K562 (cell line): ENCODE measurements at regions not wholly inside any gene's neighbourhood (a gene's known extent, or its start where the extent isn't known, plus 50 kb on each side); places are given as distances from the start of the nearest gene placed in this dataset.
A peak's percentile ranks its signal among the peaks of the same experiment; 100 is the strongest.

Experiments
- ATAC-seq: fragments of 200-7000 bp; cut with Tn5 transposase; 3 replicates; pipeline ENCODE4 v1.9.1; 2020; ENCODE audit warnings: moderate library complexity
- BruUV-seq: library from RNA; stranded (reverse); fragments of 400-500 nt; replicated peaks from 2 replicates; lab custom pipeline; 2021; lab: Mats Ljungman, UMichigan
- CTCF ChIA-PET: fragments of 300-600 bp; formaldehyde crosslinking; extraction: SDS; loops from one replicate; lab custom pipeline; 2021; ENCODE audit warnings: low intra/inter-chr PET ratio; lab: Yijun Ruan, JAX
- POLR2A ChIA-PET: fragments of 300-600, 350-650 bp; sonication (Branson Sonifier 250); formaldehyde crosslinking; extraction: SDS; loops from one replicate; lab custom pipeline; 2021; ENCODE audit warnings: antibody characterized with exemption, inconsistent platforms; lab: Yijun Ruan, JAX
- DNase-seq, 4 experiments: peaks; one replicate each; pipeline versions ENCODE4 v3.0.0 to v3.0.0-alpha.2; 2011 to 2018; ENCODE audit warnings: low spot score in 3 of 4, mixed read lengths in 3 of 4; ENCODE audit errors: extremely low read depth in 1 of 4
- FAIRE-seq: peaks from 2 replicates; lab custom pipeline; 2011; peaks lifted over from hg19 to GRCh38; lab: Jason Lieb, UNC
- H2AFZ ChIP-seq: 2 replicates; pipeline ENCODE4 v1.6.0; 2011; ENCODE audit warnings: low read depth, low read length, control low read depth, inconsistent platforms
- H3K27ac ChIP-seq: fragments of 200-600 bp; 3 replicates; pipeline ENCODE4 v1.8.0; 2011; ENCODE audit warnings: low read depth, mild to moderate bottlenecking, control low read depth, inconsistent platforms, low read length, moderate library complexity, mixed read lengths; ENCODE audit errors: extremely low read depth
- H3K27me3 ChIP-seq, 2 experiments: fragments of 300-600 bp in 1 of 2; 2 replicates in 1 of 2; 3 replicates in 1 of 2; pipeline versions ENCODE4 v1.6.0 to v1.8.0; 2011; ENCODE audit warnings: inconsistent platforms in 2 of 2, low read length in 2 of 2, mild to moderate bottlenecking in 1 of 2, mixed read lengths in 1 of 2, moderate library complexity in 1 of 2; ENCODE audit not compliant: control insufficient read depth in 2 of 2, insufficient read depth in 2 of 2
- H3K36me3 ChIP-seq: fragments of 300-600 bp; 3 replicates; pipeline ENCODE4 v1.8.0; 2011; ENCODE audit warnings: mild to moderate bottlenecking, low read length, inconsistent platforms; ENCODE audit not compliant: control insufficient read depth, insufficient read depth
- H3K4me1 ChIP-seq, 2 experiments: fragments of 200-600 bp in 1 of 2; replicated peaks in 1 of 2; 2 replicates in 1 of 2; 3 replicates in 1 of 2; pipeline versions ENCODE4 v1.5.1 to v1.8.0; 2011; ENCODE audit warnings: inconsistent platforms in 2 of 2, low read length in 2 of 2, mild to moderate bottlenecking in 1 of 2, mixed read lengths in 1 of 2, moderate library complexity in 1 of 2; ENCODE audit not compliant: control insufficient read depth in 2 of 2, insufficient read depth in 2 of 2
- H3K4me2 ChIP-seq: 2 replicates; pipeline ENCODE4 v1.6.1; 2011; ENCODE audit warnings: low read length, control low read depth, inconsistent platforms, mixed read lengths; ENCODE audit not compliant: insufficient read depth
- H3K4me3 ChIP-seq: fragments of 200-600 bp; sonication (generic), shearing (Covaris generic); 2 replicates; pipeline ENCODE4 v1.5.1; 2016; ENCODE audit warnings: control low read depth, inconsistent platforms
- H3K79me2 ChIP-seq: fragments of 200-600 bp; 3 replicates; pipeline ENCODE4 v1.8.0; 2011; ENCODE audit warnings: low read length, inconsistent platforms; ENCODE audit not compliant: control insufficient read depth, insufficient read depth
- H3K9ac ChIP-seq, 2 experiments: 2 replicates each; pipeline versions ENCODE4 v1.6.0 to v1.6.1; 2011; ENCODE audit warnings: low read depth in 2 of 2, low read length in 2 of 2, control low read depth in 1 of 2, inconsistent platforms in 1 of 2, mild to moderate bottlenecking in 1 of 2, mixed read lengths in 1 of 2; ENCODE audit not compliant: insufficient read depth in 1 of 2
- H3K9me1 ChIP-seq: one replicate; pipeline ENCODE4 v1.6.0; 2011; ENCODE audit warnings: inconsistent platforms, mild to moderate bottlenecking, low read length, moderate library complexity; ENCODE audit not compliant: control insufficient read depth, insufficient read depth
- H3K9me3 ChIP-seq: replicated peaks from 2 replicates; pipeline ENCODE4 v1.5.1; 2011; ENCODE audit warnings: low read depth, low read length, inconsistent platforms; ENCODE audit not compliant: control insufficient read depth, insufficient read depth
- H4K20me1 ChIP-seq: replicated peaks from 2 replicates; pipeline ENCODE4 v1.6.1; 2011; ENCODE audit warnings: low read length, inconsistent platforms, mixed read lengths; ENCODE audit not compliant: control insufficient read depth, insufficient read depth
- ARNT ChIP-seq, 2 experiments: fragments of 450-650 bp; IDR thresholded peaks; 2 replicates each; pipeline ENCODE4 v1.6.1; 2016; ENCODE audit warnings: mild to moderate bottlenecking in 1 of 2
- CBFA2T2 ChIP-seq: fragments of 450-650 bp; conservative IDR thresholded peaks from 2 replicates; pipeline ENCODE4 v1.6.1; 2017; ENCODE audit warnings: mild to moderate bottlenecking
- CBFA2T3 ChIP-seq: fragments of 450-650 bp; IDR thresholded peaks from 2 replicates; pipeline ENCODE4 v1.6.1; 2017
- DPF2 ChIP-seq: fragments of 450-650 bp; IDR thresholded peaks from 2 replicates; pipeline ENCODE4 v1.6.1; 2016
- HNRNPUL1 ChIP-seq: fragments of 200-400 bp; formaldehyde crosslinking; IDR thresholded peaks from 2 replicates; pipeline ENCODE4 v1.6.1; 2017; ENCODE audit warnings: low read length
- KDM1A ChIP-seq, 2 experiments: fragments of 450-650 bp; IDR thresholded peaks; 2 replicates each; pipeline ENCODE4 v1.6.1; 2016; ENCODE audit warnings: mild to moderate bottlenecking in 2 of 2
- NR2C1 ChIP-seq, 2 experiments: fragments of 450-650 bp; IDR thresholded peaks; 2 replicates each; pipeline ENCODE4 v1.6.1; 2017; ENCODE audit warnings: mild to moderate bottlenecking in 2 of 2, antibody characterized with exemption in 1 of 2, inconsistent platforms in 1 of 2, missing compliant biosample characterization in 1 of 2, missing genetic modification characterization in 1 of 2
- PCBP2 ChIP-seq: fragments of 200-400 bp; formaldehyde crosslinking; IDR thresholded peaks from 2 replicates; pipeline ENCODE4 v1.6.1; 2018; ENCODE audit warnings: low read length, low read depth, mild to moderate bottlenecking, moderate library complexity; ENCODE audit not compliant: poor library complexity, severe bottlenecking
- RUNX1 ChIP-seq: sonication (generic); IDR thresholded peaks from 2 replicates; pipeline ENCODE4 v1.6.1; 2016; ENCODE audit warnings: antibody characterized with exemption, low read depth
- SAFB ChIP-seq: fragments of 200-400 bp; formaldehyde crosslinking; IDR thresholded peaks from 2 replicates; pipeline ENCODE4 v1.6.1; 2017; ENCODE audit warnings: low read depth, low read length, borderline replicate concordance
- TAF7 ChIP-seq: fragments of 450-650 bp; IDR thresholded peaks from 2 replicates; pipeline ENCODE4 v1.6.1; 2016; ENCODE audit warnings: missing genetic modification characterization, missing compliant biosample characterization
- TAF9B ChIP-seq: fragments of 450-650 bp; IDR thresholded peaks from 2 replicates; pipeline ENCODE4 v1.6.1; 2018; ENCODE audit warnings: mild to moderate bottlenecking; ENCODE audit not compliant: partially characterized antibody
- TEAD4 ChIP-seq, 2 experiments: sonication (generic) in 1 of 2; formaldehyde crosslinking in 1 of 2; IDR thresholded peaks; 2 replicates each; pipeline versions ENCODE4 v1.6.1 to v1.8.0; 2012 to 2022; ENCODE audit warnings: borderline replicate concordance in 1 of 2, inconsistent platforms in 1 of 2, low read length in 1 of 2, mild to moderate bottlenecking in 1 of 2, missing genetic modification reagents in 1 of 2
- WGBS: fragments of 100-300 bp; shearing (Covaris generic); methylation state at CpG from one replicate; pipeline ENCODE4 v1.1.6; 2016; ENCODE audit warnings: low coverage, mixed read lengths; ENCODE audit not compliant: insufficient coverage; ENCODE audit errors: missing lambda C conversion rate; 5-methylcytosine and 5-hydroxymethylcytosine counted together
- in situ Hi-C: fragments of 300-500 bp; cut with MboI; formaldehyde crosslinking; loops from 4 replicates; pipeline ENCODE4 v1.15.0; 2018; ENCODE audit warnings: inconsistent platforms, mixed read lengths
- intact Hi-C: fragments of 100-400 bp; cut with micrococcal nuclease; formaldehyde crosslinking; loops from 2 replicates; pipeline ENCODE4 v1.14.2; 2022
- TF ChIP-seq, protein P1 (sequence below): sonication (generic); formaldehyde crosslinking; IDR thresholded peaks from 2 replicates; pipeline ENCODE4 v1.9.0; 2022; ENCODE audit warnings: mild to moderate bottlenecking, missing genetic modification reagents
- TF ChIP-seq, protein P2 (sequence below): sonication (generic); formaldehyde crosslinking; IDR thresholded peaks from 2 replicates; pipeline ENCODE4 v1.8.1; 2022; ENCODE audit warnings: missing genetic modification reagents

DNA sequence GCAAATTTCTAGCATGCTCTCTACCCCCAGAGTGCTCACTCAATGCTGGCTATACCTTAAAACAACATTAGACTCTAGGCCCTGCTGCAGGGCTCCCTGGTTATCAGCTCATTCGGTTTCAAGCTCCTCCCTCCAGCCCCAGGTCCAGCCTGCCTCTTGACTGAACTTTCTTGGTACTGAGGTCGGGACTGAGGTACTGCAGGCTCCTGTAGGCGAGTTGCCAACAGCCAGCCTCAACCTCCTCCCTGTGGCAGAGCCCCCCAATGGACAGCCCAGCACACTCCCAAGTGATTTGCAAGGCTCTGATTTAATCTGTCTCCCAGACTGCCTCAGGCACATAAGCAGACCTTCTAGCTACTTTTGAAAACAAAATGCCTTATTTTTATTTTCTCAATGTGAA lies 73.6 kb upstream of the EIF3M start:
- no peak for FAIRE-seq
- Histone ChIP-seq H3K9me1 (no peaks in the 10 kb centered on the region), H3K27me3 (peaks cover 12 to 18% of the 10 kb centered on the region in 2 experiments), H3K36me3 (no peaks in the 10 kb centered on the region), H2AFZ (no peak overlapping the region), H3K4me2 (no peak overlapping the region), H3K79me2 (no peaks in the 10 kb centered on the region), H3K4me3 (no peak overlapping the region), H3K9ac (no peak overlapping the region), H4K20me1 (no peaks in the 10 kb centered on the region), H3K4me1 (no peaks in the 10 kb centered on the region), H3K9me3 (no peaks in the 10 kb centered on the region)
- intact Hi-C loops (no loop called here), in situ Hi-C loops (no loop called here)
- peak; percentile 74 for ATAC-seq
- ChIA-PET CTCF (no interaction called here), POLR2A (interaction anchor here (0.8 to 1.4 kb wide), 2 partner anchors 10 to 67 kb away, joined by 3 to 6 read pairs; no protein-coding TSS in a partner anchor)
- no TSS peak for BruUV-seq
- WGBS: 0% methylated on average over 3 of the region's 3 CpGs
- peak in 2 of 4 experiments; percentile 15 to 21 for DNase-seq
- TF ChIP-seq ARNT (IDR thresholded peaks at IDR 0.05): no peak
- no peak for TF ChIP-seq PCBP2
- TF ChIP-seq HNRNPUL1: no peak
- TF ChIP-seq DPF2: no peak
- TF ChIP-seq TAF9B: no peak
- TF ChIP-seq, all 486 proteins: peak for 0
- H3K27ac ChIP-seq: no peak overlapping the region

DNA sequence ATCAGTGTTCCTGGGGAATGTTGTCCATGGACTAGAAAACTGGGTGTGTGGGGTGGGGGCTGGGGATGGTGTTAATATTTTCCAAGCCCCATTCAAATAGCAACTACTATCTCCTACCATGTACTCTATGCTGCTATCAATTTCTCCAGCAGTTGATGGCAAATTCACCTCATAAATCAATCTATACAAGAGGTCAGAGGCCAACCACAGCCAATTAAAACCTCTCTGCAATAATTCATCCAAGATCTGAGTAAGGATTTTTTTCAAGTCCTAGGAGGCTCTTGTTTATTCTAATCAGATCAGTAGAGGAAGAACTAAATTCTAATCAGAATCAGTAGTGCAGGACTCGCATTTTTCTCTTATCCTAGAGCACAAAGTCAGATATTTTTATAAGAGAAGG lies 73.4 kb upstream of the WT1 start:
- intact Hi-C loops: no loop called here
- H3K27me3 ChIP-seq: peaks cover 12 to 18% of the 10 kb centered on the region in 2 experiments
- BruUV-seq: no TSS peak
- H3K36me3 ChIP-seq: no peaks in the 10 kb centered on the region
- DNase-seq (peak in 1 of 4 experiments; percentile 17), ATAC-seq (no peak; the same call in 2 of the 3 replicates), FAIRE-seq (no peak)
- ChIA-PET CTCF (no interaction called here), POLR2A (no interaction called here)
- no peaks in the 10 kb centered on the region for H4K20me1 ChIP-seq
- no peaks in the 10 kb centered on the region for H3K9me3 ChIP-seq
- H3K9me1 ChIP-seq: no peaks in the 10 kb centered on the region
- H3K79me2 ChIP-seq: no peaks in the 10 kb centered on the region
- no peak overlapping the region for H2AFZ ChIP-seq
- no peak overlapping the region for H3K4me3 ChIP-seq
- H3K27ac ChIP-seq: no peak overlapping the region
- in situ Hi-C loops: no loop called here
- H3K4me2 ChIP-seq: no peak overlapping the region
- H3K9ac ChIP-seq: no peak overlapping the region
- no peaks in the 10 kb centered on the region for H3K4me1 ChIP-seq
- WGBS: 0% methylated on average over 1 of the region's 1 CpG
- TF ChIP-seq NR2C1 (IDR thresholded peaks at IDR 0.05) (peak; percentile 41; the same call in 1 of the 2 replicates), NR2C1 (tag; IDR thresholded peaks at IDR 0.05) (peak; percentile 46; the same call in 1 of the 2 replicates), TAF7 (tag) (no peak), RUNX1 (no peak), CBFA2T3 (peak; percentile 59), KDM1A (IDR thresholded peaks at IDR 0.05) (peak; percentile 27 to 56; a peak in 2 of 4 replicates), SAFB (no peak), TEAD4 (IDR thresholded peaks at IDR 0.05; ENCODE audit: low read length) (0 out of 2 replicates have a peak, but pooled peaks have one; percentile 28), TEAD4 (CRISPR knock-in tag; IDR thresholded peaks at IDR 0.05; ENCODE audit: borderline replicate concordance) (no peak), CBFA2T2 (peak; percentile 32)
- TF ChIP-seq, protein P1, sequence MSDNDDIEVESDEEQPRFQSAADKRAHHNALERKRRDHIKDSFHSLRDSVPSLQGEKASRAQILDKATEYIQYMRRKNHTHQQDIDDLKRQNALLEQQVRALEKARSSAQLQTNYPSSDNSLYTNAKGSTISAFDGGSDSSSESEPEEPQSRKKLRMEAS (CRISPR knock-in tag): no peak
- TF ChIP-seq, protein P2, sequence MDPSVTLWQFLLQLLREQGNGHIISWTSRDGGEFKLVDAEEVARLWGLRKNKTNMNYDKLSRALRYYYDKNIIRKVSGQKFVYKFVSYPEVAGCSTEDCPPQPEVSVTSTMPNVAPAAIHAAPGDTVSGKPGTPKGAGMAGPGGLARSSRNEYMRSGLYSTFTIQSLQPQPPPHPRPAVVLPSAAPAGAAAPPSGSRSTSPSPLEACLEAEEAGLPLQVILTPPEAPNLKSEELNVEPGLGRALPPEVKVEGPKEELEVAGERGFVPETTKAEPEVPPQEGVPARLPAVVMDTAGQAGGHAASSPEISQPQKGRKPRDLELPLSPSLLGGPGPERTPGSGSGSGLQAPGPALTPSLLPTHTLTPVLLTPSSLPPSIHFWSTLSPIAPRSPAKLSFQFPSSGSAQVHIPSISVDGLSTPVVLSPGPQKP (CRISPR knock-in tag): no peak
